ENCODE measurements at regions not wholly inside any gene's neighbourhood (a gene's known extent, or its start where the extent isn't known, plus 50 kb on each side); places are given as distances from the start of the nearest gene placed in this dataset.
A peak's percentile ranks its signal among the peaks of the same experiment; 100 is the strongest.

- WGBS, 5 donors, result 82 to 88% (median 84%) methylated on average over 2 of the region's 2 CpGs
- no peaks in the 10 kb centered on the region for H3K4me1 ChIP-seq
- TF ChIP-seq POLR2AphosphoS5 (IDR thresholded peaks at IDR 0.05) (no peak), CTCF (IDR thresholded peaks at IDR 0.05) (no peak), POLR2A (IDR thresholded peaks at IDR 0.05) (no peak), EP300 (IDR thresholded peaks at IDR 0.05) (no peak)
These were observed 208.8 kb downstream of the SLITRK6 start for GRCh38 chr13:85590231-85590931.

GRCh38 chr13:85589021-85589420 is 210.2 kb downstream of the SLITRK6 start:
- Histone ChIP-seq H3K4me3 (no peak overlapping the region), H3K36me3 (no peaks in the 10 kb centered on the region), H3K4me1 (no peaks in the 10 kb centered on the region), H3K9me3 (peaks cover 0 to 9% (median 0%) of the 10 kb centered on the region in 4 donors), H3K27ac (no peak overlapping the region), H3K27me3 (no peaks in the 10 kb centered on the region)
- 87 to 96% (median 93%) methylated on average over 5 of the region's 5 CpGs for WGBS, 5 donors
- intact Hi-C loops (cut with DNase I; ENCODE audit: low total_unique reads), result no loop called here
- TF ChIP-seq CTCF (IDR thresholded peaks at IDR 0.05), result no peak
- no peak for TF ChIP-seq POLR2A (IDR thresholded peaks at IDR 0.05)
- DNase-seq, result no peak

More at GRCh38 chr13:85590231-85590931, 208.8 kb downstream of the SLITRK6 start:
- Histone ChIP-seq H3K9me3 (peaks cover 0 to 10% (median 0%) of the 10 kb centered on the region in 4 donors), H3K27me3 (no peaks in the 10 kb centered on the region), H3K27ac (no peak overlapping the region), H3K36me3 (no peaks in the 10 kb centered on the region), H3K4me3 (no peak overlapping the region)
- DNase-seq, result peak in 1 of 2 donors; percentile 3
- intact Hi-C loops (cut with DNase I; ENCODE audit: low total_unique reads), result no loop called here

GRCh38 chr13:85588359-85588758 is 210.9 kb downstream of the SLITRK6 start:
- H3K27me3 ChIP-seq, result no peaks in the 10 kb centered on the region
- H3K27ac ChIP-seq, result no peak overlapping the region
- no peaks in the 10 kb centered on the region for H3K36me3 ChIP-seq
- no peak for TF ChIP-seq EP300 (IDR thresholded peaks at IDR 0.05)
- no peak for TF ChIP-seq CTCF (IDR thresholded peaks at IDR 0.05)
- TF ChIP-seq POLR2AphosphoS5 (IDR thresholded peaks at IDR 0.05), result no peak
- TF ChIP-seq POLR2A (IDR thresholded peaks at IDR 0.05), result no peak
- 75 to 86% (median 76%) methylated on average over 3 of the region's 3 CpGs for WGBS, 5 donors
- H3K9me3 ChIP-seq, result peaks cover 0 to 9% (median 0%) of the 10 kb centered on the region in 4 donors
- H3K4me3 ChIP-seq, result no peak overlapping the region
- intact Hi-C loops (cut with DNase I; ENCODE audit: low total_unique reads), result no loop called here
- H3K4me1 ChIP-seq, result no peaks in the 10 kb centered on the region
- no peak for DNase-seq

- intact Hi-C loops (cut with DNase I; ENCODE audit: low total_unique reads), result no loop called here
- TF ChIP-seq EP300 (IDR thresholded peaks at IDR 0.05) (no peak), CTCF (IDR thresholded peaks at IDR 0.05) (no peak), POLR2A (IDR thresholded peaks at IDR 0.05) (no peak), POLR2AphosphoS5 (IDR thresholded peaks at IDR 0.05) (no peak)
- peaks cover 0 to 9% (median 0%) of the 10 kb centered on the region in 4 donors for H3K9me3 ChIP-seq
- DNase-seq, result no peak
- H3K27me3 ChIP-seq, result no peaks in the 10 kb centered on the region
- H3K4me3 ChIP-seq, result no peak overlapping the region
- H3K4me1 ChIP-seq, result no peaks in the 10 kb centered on the region
- no peak overlapping the region for H3K27ac ChIP-seq
- no peaks in the 10 kb centered on the region for H3K36me3 ChIP-seq
These were observed 212.4 kb downstream of the SLITRK6 start for GRCh38 chr13:85586856-85587255.

Measured in stomach (tissue), 8 donors.